HFFc6 (cell line): ENCODE measurements at regions not wholly inside any gene's neighbourhood (a gene's known extent, or its start where the extent isn't known, plus 50 kb on each side); places are given as distances from the start of the nearest gene placed in this dataset.
"Not testable (repeated sequence)": the region's sequence is repeated elsewhere in the genome, so short reads cannot be mapped to it uniquely, and the experiment has no call there.

Source experiments
- DNase-seq: peaks from one replicate; pipeline ENCODE4 v3.0.0-alpha.2; 2018
- H3K27ac Mint-ChIP-seq: 2 replicates; pipeline ENCODE4 v1.8.0; 2020; ENCODE audit warnings: mild to moderate bottlenecking, mixed read lengths
- H3K27me3 Mint-ChIP-seq: 2 replicates; pipeline ENCODE4 v1.8.0; 2021; ENCODE audit warnings: mild to moderate bottlenecking, moderate library complexity, mixed read lengths; ENCODE audit not compliant: insufficient read depth
- H3K36me3 Mint-ChIP-seq: 2 replicates; pipeline ENCODE4 v1.8.0; 2021; ENCODE audit warnings: low read depth, mixed read lengths
- H3K4me1 Mint-ChIP-seq: 2 replicates; pipeline ENCODE4 v1.8.0; 2020; ENCODE audit warnings: low read depth, mixed read lengths
- H3K4me3 Mint-ChIP-seq: 2 replicates; pipeline ENCODE4 v1.8.0; 2020; ENCODE audit warnings: mild to moderate bottlenecking, moderate library complexity, mixed read lengths
- H3K9me3 Mint-ChIP-seq: 2 replicates; pipeline ENCODE4 v1.8.0; 2020; ENCODE audit warnings: mild to moderate bottlenecking, mixed read lengths
- TF ChIP-seq, protein P1 (sequence below): fragments of 200-600 bp; sonication (generic); IDR thresholded peaks from 2 replicates; pipeline ENCODE4 v1.5.0; 2021; ENCODE audit warnings: antibody characterized with exemption, mild to moderate bottlenecking

DNA sequence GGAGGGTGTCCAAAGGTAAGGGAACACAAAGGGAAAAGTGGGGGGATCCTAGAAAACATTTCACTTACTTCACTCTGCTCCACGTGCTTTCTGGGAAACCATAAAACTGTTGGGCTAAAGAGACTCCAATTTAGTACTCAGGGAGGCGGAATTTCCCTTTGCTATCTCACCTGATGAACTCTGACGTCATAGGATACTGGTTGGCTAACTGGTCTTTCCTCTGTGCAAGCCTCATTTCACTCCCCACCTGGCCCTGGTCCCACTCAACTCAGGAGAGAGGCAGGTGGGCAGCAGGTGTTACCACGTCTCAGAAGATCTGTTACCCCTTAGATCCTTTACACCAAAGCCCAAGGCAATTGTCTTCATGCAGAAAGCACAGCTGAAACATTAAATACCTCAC is 51.8 kb upstream of the PMAIP1 start:
- Mint-ChIP-seq H3K36me3 (no peaks in the 10 kb centered on the region), H3K4me3 (no peak overlapping the region), H3K27ac (no peak overlapping the region), H3K27me3 (peaks cover 11% of the 10 kb centered on the region), H3K4me1 (peaks cover 28% of the 10 kb centered on the region), H3K9me3 (no peaks in the 10 kb centered on the region)
- TF ChIP-seq, protein P1, sequence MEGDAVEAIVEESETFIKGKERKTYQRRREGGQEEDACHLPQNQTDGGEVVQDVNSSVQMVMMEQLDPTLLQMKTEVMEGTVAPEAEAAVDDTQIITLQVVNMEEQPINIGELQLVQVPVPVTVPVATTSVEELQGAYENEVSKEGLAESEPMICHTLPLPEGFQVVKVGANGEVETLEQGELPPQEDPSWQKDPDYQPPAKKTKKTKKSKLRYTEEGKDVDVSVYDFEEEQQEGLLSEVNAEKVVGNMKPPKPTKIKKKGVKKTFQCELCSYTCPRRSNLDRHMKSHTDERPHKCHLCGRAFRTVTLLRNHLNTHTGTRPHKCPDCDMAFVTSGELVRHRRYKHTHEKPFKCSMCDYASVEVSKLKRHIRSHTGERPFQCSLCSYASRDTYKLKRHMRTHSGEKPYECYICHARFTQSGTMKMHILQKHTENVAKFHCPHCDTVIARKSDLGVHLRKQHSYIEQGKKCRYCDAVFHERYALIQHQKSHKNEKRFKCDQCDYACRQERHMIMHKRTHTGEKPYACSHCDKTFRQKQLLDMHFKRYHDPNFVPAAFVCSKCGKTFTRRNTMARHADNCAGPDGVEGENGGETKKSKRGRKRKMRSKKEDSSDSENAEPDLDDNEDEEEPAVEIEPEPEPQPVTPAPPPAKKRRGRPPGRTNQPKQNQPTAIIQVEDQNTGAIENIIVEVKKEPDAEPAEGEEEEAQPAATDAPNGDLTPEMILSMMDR, result no peak
- DNase-seq, result no peak

DNA sequence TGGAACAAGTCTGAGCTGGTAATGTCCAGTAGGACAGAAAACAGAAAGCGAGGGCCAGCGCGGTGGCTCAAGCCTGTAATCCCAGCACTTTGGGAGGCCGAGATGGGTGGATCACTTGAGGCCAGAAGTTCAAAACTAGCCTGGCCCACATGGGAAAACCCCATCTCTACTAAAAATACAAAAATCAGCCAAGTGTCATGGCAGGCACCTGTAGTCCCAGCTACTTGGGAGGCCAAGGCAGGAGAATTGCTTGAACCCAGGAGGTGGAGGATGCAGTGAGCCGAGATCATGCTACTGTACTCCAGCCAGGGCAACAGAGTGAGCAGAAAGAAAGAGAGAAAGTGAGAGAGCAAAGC is 52.3 kb upstream of the PMAIP1 start:
- not testable (repeated sequence) for H3K36me3 Mint-ChIP-seq, H3K27ac Mint-ChIP-seq, DNase-seq, H3K9me3 Mint-ChIP-seq
- H3K4me3 Mint-ChIP-seq, result peak overlapping the region; percentile 48; the same call in 1 of the 2 replicates
- peaks cover 28% of the 10 kb centered on the region for H3K4me1 Mint-ChIP-seq
- peaks cover 11% of the 10 kb centered on the region for H3K27me3 Mint-ChIP-seq

DNA sequence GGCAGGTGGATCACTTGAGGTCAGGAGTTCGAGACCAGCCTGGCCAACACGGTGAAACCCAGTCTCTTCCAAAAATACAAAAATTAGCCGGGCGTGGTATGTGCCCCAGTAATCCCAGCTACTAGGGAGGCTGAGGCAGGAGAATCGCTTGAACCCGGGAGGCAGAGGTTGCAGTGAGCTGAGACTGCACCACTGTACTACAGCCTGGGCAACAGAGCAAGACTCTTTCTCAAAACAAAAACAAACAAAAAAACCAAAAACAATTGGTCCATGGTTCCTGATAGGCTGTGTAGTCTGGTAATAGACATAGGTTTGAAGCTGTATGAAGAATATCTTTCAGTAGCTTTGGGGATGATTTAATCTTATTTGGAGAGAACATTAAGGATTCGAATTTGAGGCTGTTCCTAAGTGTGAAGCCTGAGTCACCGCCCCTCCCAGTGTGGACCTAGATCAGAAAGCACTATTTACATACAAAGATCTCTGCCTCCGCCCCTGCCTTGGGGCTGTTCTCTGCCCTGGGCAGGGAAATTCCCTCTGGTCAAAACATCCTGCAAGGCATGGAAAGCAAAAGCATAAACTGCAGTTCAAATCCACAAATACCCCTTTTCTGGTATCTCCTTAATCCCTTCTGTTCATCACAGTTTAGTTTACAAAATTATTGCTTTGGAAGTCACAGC is 52.8 kb upstream of the PMAIP1 start:
- Mint-ChIP-seq H3K36me3 (no peaks in the 10 kb centered on the region), H3K4me1 (peaks cover 28% of the 10 kb centered on the region), H3K4me3 (peak overlapping the region; percentile 48; the same call in 1 of the 2 replicates), H3K27me3 (peaks cover 10% of the 10 kb centered on the region), H3K27ac (no peak overlapping the region; the same call in 1 of the 2 replicates), H3K9me3 (no peaks in the 10 kb centered on the region)
- DNase-seq, result peak; percentile 34
- TF ChIP-seq, protein P1, result no peak

DNA sequence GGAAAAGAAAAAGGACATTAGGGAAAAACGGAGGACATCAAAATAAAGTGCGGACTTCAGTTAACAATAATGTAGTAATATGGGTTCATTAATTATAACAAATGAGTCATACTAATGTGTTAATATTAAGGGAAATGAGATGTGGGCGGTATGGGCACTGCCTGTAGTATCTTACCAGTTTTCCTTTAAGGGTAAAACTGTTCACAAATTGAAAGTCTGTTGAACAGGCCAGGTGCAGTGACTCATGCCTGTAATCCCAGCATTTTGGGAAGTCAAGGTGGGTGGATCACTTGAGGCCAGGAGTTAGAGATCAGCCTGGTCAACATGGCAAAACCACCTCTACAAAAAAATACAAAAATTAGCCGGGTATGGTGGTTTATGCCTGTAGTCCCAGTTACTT is 56.8 kb upstream of the PMAIP1 start:
- no peak for DNase-seq
- no peak overlapping the region for H3K4me3 Mint-ChIP-seq
- TF ChIP-seq, protein P1, result no peak
- peaks cover 11% of the 10 kb centered on the region for H3K27me3 Mint-ChIP-seq
- H3K36me3 Mint-ChIP-seq, result no peaks in the 10 kb centered on the region
- peaks cover 12% of the 10 kb centered on the region for H3K4me1 Mint-ChIP-seq
- H3K9me3 Mint-ChIP-seq, result no peaks in the 10 kb centered on the region
- H3K27ac Mint-ChIP-seq, result no peak overlapping the region

DNA sequence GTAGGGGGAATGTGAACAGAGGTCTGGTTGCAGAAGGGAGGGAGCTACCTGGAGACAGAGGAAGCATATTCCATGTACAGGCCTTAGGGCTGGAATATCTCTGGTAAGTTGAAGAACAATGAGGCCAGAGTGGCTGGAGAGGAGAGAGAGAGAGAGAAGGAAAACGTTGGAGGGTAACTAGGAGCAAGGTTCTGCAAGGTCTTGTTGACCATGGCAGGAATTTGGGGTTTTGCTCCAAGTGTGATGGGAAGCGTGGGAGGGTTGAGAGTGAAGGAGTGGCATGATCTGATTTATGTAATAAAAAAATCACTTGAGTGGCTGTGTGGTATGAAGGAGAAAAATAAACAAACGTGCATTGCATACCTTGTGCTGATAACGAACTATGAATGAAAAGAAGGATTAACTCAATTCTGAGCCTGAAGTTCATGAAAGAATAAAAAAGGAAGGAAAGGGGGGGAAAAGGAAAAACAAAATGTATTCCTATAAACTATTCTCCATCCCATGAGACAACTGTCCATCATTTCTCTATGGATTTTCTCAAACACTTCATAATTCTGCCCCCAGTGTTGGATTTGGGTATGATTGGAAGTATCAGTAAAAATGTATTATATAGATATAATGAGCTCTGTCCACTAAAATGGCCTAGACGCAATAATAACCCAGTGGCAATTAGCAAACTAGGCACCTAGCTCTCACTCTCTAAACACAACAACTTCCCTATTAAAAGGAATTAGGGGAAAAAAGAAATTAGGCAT is 59.7 kb upstream of the PMAIP1 start:
- no peak overlapping the region for H3K27ac Mint-ChIP-seq
- peaks cover 9% of the 10 kb centered on the region for H3K4me1 Mint-ChIP-seq
- no peaks in the 10 kb centered on the region for H3K36me3 Mint-ChIP-seq

More for the DNA sequence above, 59.7 kb upstream of the PMAIP1 start:
- Mint-ChIP-seq H3K4me3 (no peak overlapping the region), H3K9me3 (no peaks in the 10 kb centered on the region), H3K27me3 (peaks cover 9% of the 10 kb centered on the region)
- TF ChIP-seq, protein P1, result peak; percentile 67
- no peak for DNase-seq
